Activated gamma-delta T cell treated with anti-CD3 and anti-CD28 coated beads, Interleukin-2, amount 50 U/mL, for 16 hours (primary cell): ENCODE measurements at regions not wholly inside any gene's neighbourhood (a gene's known extent, or its start where the extent isn't known, plus 50 kb on each side); places are given as distances from the start of the nearest gene placed in this dataset.

Experiments
- DNase-seq: peaks from one replicate; pipeline ENCODE4 v3.0.0-alpha.2; 2020; ENCODE audit warnings: low read depth

GRCh38 chr17:65364438-65364837 lies 197.0 kb downstream of the AXIN2 start:
- DNase-seq, result no peak

GRCh38 chr17:65362826-65363225 lies 198.6 kb downstream of the AXIN2 start:
- no peak for DNase-seq

DNA sequence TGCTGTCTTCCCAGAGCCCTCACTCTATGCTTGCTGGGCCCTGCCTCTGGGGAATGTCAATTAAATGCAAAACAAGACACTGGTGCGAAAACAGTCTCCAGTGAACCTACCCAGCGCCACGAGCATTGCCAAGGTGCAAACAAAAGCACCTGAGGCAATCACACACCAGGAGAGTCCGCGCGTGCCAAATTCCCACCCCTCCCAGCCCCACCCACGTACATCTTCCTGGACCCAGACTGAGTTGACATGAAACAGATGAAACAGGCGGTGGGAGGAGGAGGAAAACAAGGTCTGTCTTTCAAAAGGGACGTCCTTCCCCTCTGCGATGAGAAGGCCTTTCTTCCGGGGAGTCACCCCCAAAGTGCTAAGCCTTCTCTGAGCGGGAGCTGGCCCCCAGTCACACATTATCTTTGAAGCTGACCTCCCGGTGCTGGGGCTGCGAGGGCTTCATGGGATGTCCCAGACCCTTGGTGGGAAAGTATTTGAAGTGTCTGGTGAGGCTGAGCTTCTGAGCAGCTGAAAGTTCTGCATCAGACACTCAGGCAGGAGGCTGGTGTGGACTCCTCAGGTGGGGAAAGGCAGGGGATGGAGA lies 200.4 kb downstream of the AXIN2 start:
- no peak for DNase-seq

DNA sequence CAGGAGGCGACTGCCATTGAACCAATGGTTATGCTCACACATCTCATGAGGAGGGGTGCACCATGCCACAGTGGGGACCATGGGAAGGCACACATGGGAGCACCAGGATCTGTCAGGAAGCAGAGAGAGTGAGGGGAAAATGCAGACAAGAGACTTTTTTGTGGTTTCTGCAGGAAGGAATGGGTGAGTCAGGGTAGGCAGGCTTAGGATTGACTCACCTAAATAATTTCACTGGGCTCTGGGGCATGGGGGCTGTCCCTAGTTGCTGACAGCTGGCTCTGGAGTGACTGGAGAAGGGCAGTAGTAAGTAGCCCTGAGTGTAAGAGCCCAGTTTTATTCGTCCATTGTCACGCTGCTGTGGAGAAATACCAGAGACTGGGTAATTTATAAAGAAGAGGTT lies 202.4 kb downstream of the AXIN2 start:
- DNase-seq, result no peak

DNA sequence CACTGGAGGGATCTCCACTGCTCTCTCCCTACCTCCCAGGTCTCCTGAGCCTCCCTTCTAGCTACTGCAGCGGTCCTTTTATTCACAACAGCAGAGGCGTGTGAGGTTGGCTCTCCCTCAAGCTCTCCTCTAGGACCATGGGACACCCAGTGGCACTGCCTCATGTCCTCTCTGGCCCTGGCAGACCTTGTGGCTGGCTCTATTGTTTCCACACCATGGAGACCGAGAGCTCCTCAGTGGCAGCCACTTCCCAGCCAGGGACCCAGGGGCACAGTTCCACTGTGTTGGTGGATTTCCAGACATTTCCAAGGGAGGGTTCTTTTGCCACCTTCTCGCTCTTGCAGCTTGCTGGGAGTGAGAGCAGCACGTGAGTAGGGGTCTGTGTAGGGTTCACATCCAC lies 204.9 kb downstream of the AXIN2 start:
- DNase-seq, result no peak

DNA sequence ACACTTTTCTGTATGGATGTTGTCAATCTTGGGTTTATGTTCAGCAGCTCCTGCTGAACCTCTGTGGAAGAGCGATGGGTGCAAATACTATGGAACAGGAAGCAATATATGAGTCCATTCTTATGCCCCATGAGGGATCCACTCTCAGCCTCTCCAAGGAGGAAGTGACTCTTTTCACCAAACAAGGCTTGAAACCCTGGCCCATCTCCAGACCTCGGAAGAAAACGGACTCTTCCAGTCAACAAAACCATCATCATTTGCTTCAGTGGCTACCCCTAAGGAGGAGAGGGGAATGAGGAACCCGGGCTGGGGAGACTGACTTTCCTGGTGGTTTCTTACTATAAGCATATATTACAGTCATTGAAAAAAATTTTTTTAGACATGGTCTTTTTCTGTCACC lies 206.2 kb downstream of the AXIN2 start:
- no peak for DNase-seq

DNA sequence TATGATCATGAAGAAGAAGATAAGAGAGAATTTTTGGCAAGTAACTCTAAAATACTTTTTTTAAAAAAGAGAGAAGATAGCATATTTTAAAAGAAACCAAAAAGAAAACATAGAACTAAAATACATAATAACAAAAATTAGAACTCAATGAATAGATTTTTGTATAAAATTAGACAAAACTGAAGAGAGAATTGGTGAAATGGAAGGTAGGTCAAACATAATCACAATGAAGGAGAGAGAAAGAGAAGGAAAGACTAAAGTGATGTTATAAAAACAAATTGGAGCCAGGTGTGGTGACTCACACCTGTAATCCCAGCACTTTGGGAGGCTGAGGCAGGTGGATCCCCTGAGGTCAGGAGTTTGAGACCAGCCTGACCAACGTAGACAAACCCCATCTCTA lies 211.5 kb downstream of the AXIN2 start:
- DNase-seq, result no peak

- DNase-seq, result no peak
Measured at GRCh38 chr17:65346166-65346565, 209.0 kb downstream of the RGS9 start.

DNA sequence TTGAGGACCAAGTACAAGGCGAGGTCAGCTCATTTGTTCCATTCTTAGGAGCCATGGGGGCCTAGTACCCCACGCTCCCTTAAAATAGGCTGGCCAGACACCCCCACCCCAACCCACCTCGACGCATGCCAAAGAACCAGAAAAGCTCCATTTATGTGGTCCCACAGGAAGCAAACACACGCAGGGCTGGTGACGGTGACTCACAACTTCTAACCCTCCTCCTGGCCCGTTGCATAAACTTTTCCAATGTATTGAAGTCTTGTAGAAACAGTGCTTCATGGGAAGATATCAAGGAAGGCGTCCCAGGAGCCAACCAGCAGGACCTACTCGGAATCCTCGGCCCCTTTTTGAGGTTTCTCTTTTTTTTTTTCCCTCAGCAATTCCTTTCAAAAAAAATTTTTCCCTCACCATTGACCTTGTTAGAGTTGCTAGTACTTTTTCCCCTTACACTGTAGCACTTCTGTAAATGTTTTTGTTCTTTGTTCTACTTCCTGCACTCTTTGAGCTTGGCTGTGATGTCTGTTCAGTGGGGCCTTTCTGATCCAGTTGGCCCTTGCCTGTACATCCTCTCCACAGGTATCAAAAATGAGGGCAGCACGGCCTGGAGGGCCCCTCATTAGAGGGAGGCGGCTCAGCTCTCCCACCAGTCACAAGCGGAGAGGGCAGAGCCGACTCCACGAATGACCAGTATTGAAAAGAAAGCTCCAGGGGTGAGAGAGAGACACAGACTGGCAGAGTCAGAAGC lies 208.3 kb downstream of the RGS9 start:
- DNase-seq, result no peak

DNA sequence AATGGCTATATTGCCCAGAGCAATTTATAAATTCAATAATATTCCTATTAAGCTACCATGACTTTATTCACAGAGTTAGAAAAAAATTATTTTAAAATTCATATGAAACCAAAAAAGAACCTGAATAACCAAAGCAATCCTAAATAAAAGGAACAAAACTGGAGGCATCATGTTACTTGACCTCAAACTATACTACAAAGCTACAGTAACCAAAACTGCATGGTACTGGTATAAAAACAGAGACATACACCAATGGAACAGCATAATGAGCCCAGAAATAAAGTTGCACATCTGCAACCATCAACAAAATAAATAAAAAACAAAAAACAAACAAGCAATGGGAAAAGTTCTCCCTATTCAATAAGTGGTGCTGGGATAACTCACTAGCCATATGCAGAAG lies 203.2 kb downstream of the RGS9 start:
- DNase-seq, result no peak

DNA sequence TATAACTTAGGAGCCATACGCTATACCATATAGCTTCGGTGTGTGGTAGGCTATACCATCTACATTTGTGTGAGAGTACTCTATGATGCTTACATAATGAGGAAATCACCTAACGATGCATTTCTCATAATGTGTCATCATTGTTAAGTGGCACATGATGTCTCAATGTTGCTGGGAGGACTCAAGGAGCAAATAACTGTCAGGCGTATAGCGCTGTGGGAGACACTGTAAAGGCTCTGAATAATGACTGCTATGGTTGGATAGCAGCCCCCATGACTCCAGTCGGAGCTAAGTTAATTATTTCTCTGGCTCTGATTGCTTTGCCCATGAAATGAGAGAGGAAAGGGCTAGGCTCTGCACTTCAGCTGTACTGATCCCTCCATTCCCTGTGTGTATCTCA lies 197.2 kb downstream of the RGS9 start:
- DNase-seq, result no peak

GRCh38 chr17:65332779-65333178 lies 195.6 kb downstream of the RGS9 start:
- DNase-seq, result no peak

DNA sequence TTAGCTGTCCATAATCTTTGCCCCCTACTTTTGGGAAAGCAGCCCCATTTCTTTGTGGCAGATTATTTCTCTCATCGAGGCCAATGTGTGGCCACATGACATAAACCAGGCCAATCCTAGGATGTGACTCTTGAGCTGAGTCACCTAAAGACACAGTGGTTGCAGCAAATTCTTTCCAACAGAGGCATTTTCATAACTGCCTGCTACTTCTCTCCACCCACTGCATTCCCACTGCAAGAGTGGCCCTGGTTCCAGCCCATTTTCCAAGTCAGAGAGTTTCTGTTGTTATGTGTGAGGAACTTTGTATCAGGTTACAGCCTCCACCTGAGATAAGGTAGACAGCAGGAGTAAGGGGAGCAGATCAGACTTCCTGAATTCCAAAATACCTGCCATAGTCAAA lies 195.2 kb downstream of the RGS9 start:
- DNase-seq, result no peak

DNA sequence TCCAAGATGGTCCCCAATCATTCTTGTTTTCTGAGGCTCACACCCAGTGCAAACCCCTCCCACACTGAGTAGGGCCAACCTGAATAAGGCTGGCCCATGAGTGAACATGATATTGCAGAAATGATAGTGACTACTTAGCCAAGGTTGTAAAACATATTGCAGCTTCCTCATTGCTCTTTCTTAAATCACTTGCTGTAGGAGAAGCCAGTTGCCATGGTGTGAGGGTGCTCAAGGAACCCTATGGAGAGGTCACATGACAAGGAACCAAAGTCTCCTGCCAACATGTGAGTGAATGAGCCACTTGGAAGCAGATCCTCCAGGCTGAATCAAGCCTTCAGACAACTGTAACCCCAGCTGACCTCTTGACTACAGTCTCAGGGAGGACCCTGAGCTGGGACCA lies 191.4 kb downstream of the RGS9 start:
- DNase-seq, result no peak

- no peak for DNase-seq
Measured at GRCh38 chr17:65324611-65325342, 187.6 kb downstream of the RGS9 start.

DNA sequence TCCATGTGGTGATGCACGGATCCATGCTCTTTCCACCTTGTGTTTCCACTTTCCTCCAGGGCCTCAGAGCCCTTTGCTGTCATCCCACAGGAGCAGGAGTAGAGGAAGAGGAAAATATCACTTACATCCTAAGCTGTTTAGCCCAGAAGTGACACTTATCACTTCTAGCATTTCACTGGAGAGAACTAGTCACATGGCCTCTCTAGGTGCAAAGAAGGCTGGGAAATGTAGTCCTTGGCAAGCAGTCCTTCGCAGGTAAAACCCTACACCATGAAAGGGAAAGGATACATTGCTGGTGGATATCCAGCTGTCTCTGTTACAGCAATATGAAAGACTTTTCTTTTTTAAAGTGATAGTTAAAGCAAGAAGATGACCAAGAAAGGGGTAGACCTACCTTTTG lies 185.9 kb downstream of the RGS9 start:
- no peak for DNase-seq

GRCh38 chr17:65320820-65321219 lies 183.7 kb downstream of the RGS9 start:
- no peak for DNase-seq

- no peak for DNase-seq
Measured at GRCh38 chr17:65314212-65314611, 177.0 kb downstream of the RGS9 start.

GRCh38 chr17:65312718-65313377 lies 175.7 kb downstream of the RGS9 start:
- no peak for DNase-seq

DNA sequence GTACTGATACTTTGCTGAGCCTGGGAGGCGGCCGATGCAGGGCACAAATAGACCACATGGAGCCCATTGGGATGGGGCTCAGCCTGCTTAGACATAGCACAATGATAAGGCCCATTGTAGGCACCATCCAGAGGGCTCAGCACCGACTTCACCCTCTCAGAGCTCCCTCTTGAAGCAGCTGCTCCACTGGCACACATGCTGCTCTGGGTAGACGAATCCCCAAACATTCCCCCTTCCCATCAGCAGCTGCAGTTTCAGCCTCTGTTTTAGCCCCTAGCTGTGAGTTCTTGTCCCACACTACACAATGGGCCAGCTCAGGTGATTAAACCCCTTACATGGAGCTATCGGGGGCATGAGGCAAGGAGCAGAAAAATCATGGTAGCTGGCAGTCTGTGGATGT lies 174.1 kb downstream of the RGS9 start:
- DNase-seq, result no peak

GRCh38 chr17:65307961-65308316 lies 170.8 kb downstream of the RGS9 start:
- DNase-seq, result no peak

DNA sequence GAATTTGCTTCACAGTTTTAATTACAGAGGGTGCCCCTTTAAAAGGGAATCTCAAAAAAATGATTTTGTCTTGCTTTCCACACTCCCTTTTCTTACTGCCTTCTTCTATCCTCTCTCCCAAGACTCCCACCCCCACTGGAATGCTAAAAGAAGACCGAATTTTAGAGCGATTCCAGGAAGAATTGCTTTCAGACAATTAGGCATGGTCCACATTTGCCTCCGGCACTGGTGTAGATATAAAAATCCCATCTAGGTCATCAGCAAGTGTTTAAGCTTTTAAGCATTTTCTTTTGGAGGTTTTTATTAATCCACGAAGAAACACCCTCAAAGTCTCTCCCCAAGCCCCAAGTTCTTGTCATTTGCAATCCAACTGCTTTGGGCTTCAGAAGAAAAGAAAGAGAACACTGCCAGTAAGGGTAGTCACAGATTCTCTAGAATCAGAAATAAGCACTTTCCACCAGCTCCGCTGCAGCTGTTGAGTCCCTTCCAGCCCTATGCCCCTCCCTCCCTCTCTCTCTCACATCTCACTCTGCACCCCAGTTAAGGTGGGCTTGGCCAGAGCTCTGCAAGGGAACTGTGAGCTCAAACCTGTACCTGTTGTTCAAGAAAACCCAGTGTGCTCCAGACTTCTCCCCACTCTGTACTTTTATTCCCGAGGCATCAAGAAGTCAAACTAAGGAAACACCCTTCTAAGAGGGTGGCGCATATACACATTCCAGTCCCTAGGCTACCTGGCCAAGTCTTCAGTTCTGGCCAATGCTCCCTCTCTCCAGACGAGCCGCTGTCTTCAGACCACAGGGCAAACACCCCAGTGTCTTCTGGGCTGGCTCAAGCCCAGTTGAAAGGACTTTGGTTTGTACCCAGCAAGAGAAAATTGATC lies 170.2 kb downstream of the RGS9 start:
- no peak for DNase-seq
